C4-2B (cell line): ENCODE measurements at regions not wholly inside any gene's neighbourhood (a gene's known extent, or its start where the extent isn't known, plus 50 kb on each side); places are given as distances from the start of the nearest gene placed in this dataset.

Experiments used
- ZFX ChIP-seq: fragments of 450-650 bp; IDR thresholded peaks from 2 replicates; pipeline ENCODE4 v1.6.1; 2017
- TF ChIP-seq, protein P1 (sequence below): fragments of 450-650 bp; conservative IDR thresholded peaks from 2 replicates; pipeline ENCODE4 v1.5.1; 2017; ENCODE audit warnings: mild to moderate bottlenecking

DNA sequence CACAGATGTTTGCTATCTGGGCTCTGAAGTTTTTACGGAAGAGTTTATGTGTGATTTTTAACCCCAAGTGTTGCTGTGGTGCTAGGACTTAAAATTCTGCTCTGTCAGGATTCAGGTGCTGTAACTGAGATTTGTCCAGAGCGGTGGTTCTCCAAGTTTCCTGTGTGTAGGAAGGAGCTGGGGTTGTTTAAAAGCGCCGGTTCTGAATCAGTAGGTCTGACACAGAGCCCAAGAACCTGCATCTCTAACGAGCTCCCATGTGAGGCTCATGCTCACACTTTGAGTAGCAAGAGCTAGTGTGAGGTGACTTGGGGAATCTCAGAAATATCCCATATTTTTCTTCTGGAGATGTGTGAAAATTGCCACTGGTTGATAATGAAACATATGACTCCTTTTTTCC, 325.5 kb downstream of the SATB1 start:
- TF ChIP-seq, protein P1, sequence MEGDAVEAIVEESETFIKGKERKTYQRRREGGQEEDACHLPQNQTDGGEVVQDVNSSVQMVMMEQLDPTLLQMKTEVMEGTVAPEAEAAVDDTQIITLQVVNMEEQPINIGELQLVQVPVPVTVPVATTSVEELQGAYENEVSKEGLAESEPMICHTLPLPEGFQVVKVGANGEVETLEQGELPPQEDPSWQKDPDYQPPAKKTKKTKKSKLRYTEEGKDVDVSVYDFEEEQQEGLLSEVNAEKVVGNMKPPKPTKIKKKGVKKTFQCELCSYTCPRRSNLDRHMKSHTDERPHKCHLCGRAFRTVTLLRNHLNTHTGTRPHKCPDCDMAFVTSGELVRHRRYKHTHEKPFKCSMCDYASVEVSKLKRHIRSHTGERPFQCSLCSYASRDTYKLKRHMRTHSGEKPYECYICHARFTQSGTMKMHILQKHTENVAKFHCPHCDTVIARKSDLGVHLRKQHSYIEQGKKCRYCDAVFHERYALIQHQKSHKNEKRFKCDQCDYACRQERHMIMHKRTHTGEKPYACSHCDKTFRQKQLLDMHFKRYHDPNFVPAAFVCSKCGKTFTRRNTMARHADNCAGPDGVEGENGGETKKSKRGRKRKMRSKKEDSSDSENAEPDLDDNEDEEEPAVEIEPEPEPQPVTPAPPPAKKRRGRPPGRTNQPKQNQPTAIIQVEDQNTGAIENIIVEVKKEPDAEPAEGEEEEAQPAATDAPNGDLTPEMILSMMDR = no peak
- TF ChIP-seq ZFX = no peak
